HS-27A (cell line): ENCODE measurements at regions not wholly inside any gene's neighbourhood (a gene's known extent, or its start where the extent isn't known, plus 50 kb on each side); places are given as distances from the start of the nearest gene placed in this dataset.

Experiments used
- DNase-seq: peaks from one replicate; pipeline ENCODE4 v3.0.0-alpha.2; 2012; ENCODE audit warnings: low read depth, missing footprints

DNA sequence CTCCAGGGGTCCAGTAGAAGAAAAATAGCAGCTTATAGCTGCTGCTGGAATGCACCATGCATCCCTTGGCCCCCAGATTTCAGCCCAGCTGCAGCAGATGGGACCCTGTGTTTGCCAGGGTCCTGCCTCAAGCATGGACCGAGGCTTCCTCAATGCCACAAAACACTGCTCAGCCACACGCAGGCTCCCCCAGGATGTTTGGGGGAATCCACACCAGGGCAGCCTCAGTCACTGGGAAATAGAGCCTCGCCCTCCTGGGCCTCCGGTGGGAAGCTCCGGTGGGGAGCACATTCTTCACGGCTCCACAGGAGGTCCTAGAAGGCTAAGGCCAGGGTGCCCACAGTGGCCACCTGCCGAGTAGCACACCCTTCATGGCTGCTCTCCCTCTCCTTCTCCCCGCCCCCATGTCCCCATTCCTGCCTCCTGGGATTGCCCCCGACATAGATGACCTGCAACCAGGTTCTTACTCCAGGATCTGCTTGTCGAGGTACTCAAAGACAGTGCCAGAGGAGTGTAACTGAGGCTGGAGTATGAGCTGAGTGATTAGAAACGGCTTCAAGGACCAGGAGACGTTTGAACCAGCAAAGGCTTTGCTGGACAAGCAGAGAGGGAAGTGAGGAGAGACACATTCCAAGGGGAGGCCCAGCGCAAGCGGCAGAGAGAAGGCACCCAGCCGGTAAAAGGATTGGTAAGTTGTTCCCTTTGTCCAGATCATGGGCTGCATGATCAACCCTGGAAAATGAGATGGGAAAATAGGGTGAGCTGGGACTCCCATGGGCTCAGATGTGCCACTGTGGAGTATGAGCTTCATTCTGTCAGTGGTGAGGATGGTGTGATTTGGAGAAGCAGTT is 110.7 kb upstream of the UQCRFS1 start:
- no peak for DNase-seq

DNA sequence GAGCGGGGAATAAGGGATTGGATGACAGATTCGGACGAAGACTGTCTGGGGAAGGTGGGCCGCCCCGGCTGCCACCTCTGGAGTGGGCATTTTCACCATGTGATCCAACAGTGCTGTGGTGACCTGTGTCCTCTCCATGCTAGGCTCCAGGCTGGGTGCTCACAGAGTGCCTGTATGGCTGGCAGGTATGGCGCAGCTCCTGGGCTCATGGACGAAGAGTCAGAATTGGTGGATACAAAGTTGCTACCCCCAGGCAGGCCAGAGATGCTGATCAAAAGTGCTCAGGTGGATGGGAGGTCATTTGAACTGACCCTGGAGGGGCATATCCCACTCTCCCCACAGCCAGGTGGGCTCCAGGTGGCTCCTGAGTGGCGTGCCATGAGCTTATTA is 111.3 kb upstream of the UQCRFS1 start:
- no peak for DNase-seq

DNA sequence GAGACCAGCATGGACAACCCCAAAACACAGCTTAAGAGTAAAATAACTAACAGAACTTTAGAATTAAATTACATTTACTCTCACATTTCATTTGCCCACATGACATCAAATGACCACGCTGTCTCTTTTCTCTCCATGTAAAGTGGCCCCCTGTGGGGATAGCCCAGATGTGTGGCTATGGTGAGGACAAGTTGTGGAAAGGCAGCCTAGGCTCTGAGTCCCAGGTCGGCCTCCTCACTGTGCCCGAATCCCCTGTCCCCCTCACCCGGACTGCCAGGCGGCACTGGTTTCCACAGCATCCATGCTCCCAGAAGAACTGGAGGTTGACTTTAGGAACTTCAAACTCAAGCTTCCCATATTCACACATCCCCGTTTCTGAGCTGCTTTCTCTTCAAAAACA is 111.8 kb upstream of the UQCRFS1 start:
- DNase-seq = no peak

DNA sequence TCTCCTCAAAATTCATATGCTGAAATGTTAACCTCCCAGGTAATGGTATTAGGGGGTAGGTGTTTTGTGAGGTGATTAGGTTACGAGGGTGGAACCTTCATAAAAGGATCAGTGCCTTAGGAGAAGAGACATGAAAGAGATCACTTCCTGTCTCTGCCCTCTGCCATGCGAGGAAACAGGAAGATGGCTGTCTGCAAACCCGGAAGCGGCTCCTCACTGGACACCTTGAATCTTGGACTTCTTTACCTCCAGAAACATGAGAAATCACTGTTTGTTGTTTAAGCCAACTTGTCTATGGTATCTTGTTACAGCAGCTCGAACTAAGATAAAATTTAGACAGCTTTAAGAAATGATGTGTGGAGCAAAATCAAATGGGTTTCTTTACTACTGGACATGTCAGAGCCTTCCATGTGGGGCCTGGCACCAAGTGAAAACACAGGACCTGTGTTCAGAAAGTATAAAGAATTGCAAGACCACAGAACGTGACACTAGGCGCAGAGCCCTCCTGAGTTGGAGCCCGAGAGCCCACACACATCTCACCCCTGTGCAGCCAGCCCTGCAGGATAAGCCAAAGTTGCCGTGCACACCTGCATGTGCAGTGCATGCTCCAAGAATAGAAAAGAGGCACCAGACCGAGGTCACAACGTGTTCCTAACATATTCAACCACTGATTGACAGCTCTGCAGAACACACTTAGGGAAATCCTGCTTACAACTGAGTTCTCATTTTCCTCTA is 112.5 kb upstream of the UQCRFS1 start:
- DNase-seq = no peak

DNA sequence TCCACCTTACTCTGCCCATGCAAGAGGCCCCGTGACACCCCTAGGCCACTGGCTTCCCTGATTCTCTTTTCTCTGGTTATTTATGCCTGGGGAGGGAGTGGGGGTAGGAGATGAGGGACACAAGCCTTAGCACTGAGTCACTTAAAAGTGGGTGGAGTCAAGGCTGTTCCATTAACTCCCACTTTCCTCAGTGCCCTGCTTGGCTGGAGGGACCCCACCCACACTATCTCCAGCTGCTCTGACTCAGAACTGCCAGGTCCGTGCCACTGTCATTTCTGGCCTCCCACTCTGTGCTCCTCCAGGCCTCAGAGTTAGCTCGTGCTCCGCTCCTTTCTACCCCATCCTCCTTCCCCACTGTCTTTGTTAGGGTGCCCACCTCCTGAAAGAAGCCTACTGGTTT is 113.4 kb upstream of the UQCRFS1 start:
- DNase-seq = no peak

DNA sequence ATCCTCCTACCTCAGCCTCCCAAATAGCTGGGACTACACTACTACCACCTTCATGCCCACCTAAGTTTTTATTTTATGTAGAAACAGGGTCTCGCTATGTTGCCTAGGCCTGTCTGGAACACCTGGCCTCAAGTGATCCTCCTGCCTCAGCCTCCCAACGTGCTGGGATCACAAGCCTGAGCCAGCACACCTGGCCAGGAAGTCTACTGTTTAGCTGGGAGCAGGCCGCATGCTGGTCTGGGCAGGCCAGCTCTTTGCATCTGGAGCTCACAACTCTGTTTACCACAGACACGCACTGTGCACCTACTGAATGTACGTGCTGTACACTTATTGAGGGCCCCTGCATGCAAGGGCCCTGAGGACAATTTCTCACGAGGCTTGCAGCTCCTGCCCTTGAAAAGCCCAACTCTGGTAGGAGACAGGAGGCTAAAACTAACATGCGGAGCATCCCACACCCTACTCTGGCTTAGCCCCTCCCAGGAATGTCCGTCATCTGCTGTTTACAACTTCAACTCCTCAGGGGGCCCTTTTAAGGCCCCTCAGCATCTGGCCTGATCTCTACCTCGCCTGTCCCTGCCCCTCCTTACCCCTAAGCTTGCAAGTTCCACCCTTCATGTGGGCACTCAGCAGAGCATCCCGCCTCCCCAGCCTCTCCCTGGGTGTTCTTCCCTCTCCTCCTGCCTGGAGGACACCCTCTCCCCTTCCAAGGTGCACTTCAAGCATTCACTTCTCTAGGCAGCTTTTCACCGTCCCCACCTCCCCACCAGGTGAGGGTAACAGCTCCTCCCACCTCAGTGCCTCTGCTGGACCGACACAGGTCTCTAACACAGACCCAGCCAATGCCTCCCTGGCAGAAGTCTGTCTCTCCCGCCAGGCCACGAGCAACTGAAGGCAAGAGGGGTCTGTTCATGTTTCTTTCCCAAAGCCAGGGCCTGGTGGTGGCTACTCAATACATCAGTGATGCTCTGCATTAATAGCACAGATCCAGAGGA is 114.2 kb upstream of the UQCRFS1 start:
- DNase-seq = no peak

DNA sequence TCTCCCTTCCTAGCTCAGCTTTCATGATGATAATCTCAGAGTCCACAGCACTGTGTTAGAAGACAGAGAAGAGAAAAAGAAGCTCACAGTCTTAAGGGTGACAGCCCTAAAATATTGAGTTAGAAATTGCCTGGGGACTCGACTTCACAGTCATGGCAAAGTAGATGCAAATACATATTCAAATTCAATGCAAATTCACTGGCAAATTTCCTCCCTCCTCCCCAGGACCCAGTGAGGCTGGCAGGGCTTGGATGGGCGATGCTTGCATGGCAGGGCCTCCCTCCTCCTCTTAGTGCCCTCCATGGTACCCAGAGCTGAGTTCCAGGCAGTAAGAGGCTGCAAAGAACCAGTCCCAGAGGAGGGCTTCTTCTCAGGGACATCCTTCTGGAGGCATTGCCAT is 115.6 kb upstream of the UQCRFS1 start:
- no peak for DNase-seq

DNA sequence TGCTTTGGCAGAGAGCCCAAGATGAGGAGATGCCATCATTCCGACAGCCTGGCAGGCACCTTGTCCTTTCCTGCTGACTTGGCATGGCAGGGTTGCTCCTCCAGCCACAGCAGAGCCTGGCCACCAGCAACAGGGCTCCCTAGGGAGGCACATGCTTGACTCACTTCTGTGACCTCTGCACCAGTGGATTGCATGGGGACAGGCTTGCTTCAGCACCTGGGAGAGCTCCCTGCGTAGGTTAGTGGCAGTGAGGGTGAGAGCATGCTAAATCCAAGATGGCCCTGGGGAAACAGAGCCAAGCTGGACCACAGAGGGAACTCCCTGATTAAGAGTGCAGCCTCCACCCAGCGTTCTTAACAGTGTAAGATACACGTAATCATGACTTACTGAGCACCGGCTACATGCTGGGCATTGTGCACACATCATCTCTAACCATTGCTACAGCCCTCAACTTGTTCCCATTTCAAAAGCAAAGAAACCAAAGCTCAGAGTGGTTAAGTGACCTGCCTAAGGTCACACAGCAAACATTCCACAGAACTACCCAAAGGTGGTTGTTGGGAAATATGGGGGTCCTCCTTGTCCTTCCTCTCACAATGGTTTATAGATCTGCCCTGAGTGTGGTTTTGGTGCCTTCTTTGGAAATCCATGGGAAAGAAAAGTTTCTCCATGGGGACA is 116.6 kb upstream of the UQCRFS1 start:
- DNase-seq = no peak

DNA sequence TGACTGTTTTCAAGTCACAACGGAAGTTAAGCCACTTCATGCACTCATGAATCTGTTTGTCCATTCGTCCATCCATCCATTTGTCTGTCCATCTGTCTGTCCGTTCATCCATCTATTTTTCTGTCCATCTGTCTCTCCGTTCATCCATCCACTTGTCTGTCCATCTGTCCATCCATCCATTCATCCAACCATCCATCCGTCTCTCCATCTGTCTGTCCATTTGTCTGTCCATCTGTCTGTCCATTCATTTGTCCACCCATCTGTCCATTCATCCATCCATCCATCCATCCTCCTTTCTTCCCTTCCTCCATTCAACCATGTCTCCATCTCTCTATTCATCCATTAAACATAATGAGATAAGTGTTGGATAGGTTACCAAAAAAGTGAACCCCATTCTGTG is 123.5 kb upstream of the UQCRFS1 start:
- DNase-seq = no peak

DNA sequence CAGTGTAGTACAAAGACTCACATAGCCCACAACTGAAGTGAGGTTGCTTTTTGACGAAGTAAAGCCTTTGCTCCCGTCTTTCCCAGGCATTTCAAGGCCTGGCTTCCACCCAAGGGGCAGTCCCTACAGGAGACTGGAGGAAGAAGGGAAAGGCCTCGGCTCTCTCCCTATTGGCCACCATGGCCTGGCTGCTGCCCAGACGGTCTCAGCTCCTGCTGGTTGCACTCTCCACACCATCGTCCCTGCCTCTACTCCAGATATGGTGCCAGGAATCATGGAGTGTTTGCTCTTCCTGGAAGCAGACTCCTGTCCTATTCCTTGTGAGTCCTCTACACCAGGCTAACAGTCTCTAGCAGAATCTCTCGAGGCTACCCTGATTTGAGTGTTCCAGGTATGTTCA is 124.1 kb upstream of the UQCRFS1 start:
- DNase-seq = no peak

DNA sequence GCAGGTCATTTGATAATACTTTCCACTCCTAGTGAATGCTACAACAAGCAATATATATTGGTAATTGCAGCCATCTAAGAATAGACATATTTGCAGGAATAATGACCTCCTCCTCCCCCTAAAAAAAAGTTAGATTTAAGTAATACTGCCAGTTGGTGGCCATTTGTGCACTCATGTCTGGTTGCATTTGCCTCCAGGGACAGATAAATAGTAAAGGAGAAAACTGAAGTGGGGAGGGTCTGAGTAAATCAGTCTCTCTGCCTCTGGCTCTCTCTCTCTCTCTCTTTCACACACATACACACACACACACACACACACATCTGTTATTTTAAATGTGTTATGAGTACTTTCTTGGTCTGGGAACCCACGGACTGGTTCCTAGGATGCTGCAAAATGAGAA is 125.5 kb upstream of the UQCRFS1 start:
- no peak for DNase-seq

DNA sequence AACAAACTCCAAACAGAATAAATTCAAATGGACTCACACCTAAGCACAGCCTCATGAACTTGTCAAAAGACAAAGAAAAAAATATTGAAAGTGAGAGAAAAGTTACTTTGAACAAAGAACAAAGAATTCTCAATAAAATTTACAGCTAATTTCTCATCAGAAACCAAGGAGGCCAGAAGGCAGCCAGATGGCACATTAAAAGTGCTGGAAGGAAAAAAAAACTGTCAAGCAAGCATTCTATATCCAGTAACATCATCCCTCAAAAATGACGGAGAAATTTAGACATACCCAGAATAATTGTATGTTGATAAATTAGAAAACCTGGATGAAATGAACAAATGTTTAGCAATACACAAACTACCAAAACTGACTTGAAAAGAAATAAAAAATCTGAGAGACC is 129.8 kb upstream of the UQCRFS1 start:
- DNase-seq = no peak

DNA sequence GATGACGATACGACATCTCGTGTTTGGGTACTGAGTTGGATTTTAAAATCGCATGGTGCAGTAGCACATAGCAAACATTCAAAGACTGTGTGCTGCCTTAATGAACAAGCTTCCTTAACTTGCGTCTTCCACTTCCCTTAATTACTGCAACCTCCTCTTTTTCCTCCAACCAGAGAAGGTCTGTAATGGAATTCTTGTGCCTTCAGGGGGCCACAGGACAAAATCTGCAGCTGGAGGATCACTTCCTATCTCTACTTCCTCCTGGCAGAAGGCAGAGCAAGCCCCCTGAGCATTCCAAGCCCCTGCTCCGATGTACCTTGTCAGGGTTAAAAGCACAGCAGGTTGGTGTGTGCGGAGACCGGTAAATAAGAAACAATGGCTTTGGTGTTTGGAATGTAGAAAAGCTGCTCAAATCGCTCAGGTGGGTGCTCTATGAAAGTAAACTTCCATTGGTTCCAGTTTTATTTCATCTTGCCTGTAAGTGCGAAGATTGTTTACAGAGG is 151.3 kb upstream of the UQCRFS1 start:
- no peak for DNase-seq

DNA sequence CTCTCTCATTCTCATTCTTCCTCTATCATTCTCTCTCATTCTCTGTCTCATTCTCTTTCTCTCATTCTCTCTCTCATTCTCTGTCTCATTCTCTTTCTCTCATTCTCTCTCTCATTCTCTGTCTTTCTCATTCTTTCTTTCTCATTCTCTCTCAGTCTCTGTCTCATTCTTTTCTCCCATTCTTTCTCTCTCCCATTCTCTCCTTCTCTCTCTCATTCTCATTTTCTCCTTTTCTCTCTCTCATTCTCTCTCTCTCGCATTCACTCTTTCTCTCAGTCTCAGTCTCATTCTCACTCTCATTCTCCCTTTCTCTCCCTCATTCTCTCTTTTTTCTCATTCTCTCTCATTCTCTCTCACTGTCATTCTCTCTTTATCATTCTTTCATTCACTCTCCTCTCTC is 152.0 kb upstream of the UQCRFS1 start:
- no peak for DNase-seq

DNA sequence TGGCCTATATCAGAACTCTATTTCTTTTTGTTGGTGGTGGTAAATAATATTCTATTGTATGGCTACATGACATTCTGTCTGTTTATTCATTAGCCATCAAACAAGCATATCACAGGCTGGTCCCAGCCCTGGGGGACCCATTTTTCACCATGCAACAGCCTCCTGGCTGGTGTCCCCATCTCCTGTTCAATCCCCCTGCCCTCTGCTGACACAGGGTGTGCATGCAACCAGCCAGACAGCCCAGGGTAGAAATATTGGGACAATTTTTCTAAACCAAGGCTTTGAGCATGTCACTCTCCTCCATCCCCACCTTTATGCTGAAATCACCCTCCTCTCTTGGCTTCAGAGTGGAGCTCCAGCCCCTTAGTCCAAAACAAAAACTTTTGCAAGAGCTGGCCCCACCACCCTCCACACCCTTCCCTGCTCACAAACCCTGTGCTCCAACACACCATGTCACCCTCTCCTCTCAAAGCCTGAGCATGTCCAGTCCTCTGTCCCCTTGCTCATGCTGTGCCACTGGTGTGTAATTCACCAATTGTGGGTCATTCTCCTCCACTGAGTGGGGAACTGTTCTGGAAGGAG is 153.0 kb upstream of the UQCRFS1 start:
- no peak for DNase-seq

DNA sequence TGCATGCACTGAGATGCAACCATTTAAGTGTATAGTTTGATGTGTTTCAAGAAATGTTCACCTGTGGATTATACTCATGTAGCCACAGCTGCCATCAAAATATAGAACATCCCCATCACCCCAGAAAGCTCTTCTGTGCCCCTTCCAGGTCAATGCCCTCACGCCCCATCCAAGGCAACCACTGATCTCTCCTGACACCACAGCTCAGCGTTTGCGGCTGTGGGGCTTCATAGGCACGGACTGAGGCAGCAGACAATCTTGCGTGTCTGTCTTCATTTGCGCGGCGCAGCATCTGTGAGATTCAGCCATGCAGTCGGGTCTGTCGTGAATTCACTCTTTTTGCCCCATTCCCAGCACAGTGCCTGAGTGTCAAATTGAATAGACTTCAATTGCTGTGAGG is 153.8 kb upstream of the UQCRFS1 start:
- no peak for DNase-seq

DNA sequence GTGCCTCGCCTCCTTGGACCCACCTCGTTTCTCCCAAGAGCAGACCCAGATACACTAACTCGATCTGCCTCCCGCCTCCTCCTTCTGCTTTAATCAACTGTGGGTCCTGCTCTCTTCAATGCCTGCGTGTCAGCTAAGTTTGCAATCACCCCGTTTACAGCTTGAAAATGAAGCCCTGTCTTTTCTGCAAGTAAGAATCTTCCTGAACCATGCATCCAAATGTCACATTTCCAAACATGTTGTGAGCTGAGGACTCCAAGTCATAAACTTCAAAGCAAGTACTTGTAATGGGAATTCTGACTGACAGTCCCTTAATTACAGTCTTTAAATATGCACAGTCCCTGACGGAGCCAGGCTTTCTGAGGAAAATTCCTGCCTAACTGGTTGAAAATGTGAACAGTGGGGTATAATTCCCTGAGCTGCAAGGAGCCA is 154.9 kb upstream of the UQCRFS1 start:
- no peak for DNase-seq

DNA sequence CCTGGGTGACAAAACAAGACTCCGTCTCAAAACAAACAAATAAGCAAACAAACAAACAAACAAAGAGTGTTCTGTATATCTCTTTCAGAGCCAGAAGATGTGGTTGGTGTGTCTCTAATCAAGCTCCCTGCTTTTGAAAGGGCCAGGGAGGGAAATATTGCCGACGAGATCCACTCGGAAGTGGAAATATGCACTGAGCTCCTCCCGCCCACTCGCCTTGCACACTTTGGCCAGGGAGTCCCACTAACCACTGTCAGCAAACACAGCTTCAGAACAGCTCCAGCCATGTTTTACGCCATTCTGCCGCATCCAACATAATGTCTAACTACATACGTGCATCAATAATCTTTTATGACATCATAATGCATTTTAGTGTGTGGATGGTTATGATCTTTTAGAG is 155.5 kb upstream of the VSTM2B start:
- no peak for DNase-seq

DNA sequence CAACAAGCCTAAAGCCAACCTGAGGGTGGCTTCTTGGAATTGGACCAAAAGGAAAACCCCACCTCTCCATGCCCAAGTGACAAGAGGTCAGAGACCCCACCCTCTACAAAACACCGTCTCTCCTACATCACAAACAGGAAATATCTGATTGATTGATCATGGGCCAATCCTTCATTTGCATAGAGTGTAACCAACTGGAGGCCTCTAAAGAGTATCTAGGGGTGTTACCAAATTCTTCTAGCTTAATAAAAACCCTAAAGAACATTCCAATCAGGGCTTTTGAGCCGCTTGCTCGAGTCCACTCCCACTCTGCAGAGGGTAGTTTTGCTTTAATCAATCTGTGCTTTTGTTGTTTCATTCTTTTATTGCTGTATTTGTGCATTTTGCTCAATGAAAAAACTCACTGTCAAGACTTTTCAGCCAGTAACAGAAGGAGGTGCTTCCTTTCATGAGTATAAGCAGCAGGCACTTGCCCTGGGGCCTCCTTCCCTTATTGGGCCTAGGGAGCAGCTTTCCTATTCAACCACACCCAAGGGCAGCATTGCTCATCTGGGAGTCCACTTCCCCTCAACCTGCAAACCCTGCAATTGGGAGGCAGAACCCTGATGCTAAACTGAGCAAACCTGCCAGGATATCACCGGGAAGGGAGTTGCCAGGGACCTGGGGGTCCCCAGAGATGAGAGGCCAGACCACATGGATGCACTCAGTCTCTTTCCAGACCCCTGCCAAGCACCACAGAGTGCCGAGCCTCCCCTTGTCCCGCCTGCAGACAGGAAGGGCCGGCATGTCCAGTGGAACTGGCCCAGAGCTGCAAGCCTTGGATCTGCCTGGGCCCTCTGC is 154.3 kb upstream of the VSTM2B start:
- DNase-seq = no peak

DNA sequence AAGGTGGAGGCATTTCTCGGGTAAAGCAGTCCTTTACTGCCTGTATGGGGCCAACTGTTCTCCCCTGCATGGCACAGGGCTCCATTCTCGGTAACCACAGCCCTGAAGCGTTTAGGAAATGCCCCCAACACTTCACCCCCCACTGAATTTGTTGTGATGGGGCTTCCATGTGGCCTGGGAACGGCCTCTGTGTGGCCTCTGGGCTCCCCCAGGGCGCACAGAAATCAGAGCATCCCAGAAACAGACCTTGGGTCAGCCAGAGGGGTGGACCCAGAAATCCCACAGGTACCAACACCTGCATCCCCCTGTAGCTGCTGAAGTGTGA is 153.7 kb upstream of the VSTM2B start:
- DNase-seq = no peak
